GDM1 (cell line): ENCODE measurements at regions not wholly inside any gene's neighbourhood (a gene's known extent, or its start where the extent isn't known, plus 50 kb on each side); places are given as distances from the start of the nearest gene placed in this dataset.

Experiments
- DNase-seq: peaks from one replicate; lab custom pipeline; 2025; lab: John Stamatoyannopoulos, UW

DNA sequence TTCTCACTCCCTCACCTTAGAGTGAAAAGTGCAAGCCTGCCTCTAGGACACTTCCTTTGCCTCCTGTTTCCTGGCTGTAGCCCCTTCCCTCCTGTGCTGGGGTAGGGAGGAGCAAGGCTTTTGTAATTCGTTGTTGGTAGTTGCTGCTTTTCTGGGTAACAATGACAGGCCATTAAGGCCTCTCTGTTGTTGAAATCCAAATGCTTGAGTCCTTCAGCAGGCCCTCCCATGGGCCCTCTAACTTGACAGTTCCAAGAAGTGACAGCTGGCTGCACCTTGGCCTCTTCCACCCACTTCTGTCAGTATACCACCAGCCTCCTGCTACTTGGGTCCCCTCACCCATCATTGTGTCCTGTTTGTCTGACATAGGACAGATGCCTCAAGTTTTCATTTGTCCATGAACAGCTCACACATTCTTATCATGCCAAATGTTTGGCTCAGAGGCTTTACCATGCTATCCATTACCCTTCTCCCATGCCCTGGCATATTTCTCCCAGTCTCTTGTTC is 103.7 kb upstream of the PDE3A start:
- DNase-seq: no peak

DNA sequence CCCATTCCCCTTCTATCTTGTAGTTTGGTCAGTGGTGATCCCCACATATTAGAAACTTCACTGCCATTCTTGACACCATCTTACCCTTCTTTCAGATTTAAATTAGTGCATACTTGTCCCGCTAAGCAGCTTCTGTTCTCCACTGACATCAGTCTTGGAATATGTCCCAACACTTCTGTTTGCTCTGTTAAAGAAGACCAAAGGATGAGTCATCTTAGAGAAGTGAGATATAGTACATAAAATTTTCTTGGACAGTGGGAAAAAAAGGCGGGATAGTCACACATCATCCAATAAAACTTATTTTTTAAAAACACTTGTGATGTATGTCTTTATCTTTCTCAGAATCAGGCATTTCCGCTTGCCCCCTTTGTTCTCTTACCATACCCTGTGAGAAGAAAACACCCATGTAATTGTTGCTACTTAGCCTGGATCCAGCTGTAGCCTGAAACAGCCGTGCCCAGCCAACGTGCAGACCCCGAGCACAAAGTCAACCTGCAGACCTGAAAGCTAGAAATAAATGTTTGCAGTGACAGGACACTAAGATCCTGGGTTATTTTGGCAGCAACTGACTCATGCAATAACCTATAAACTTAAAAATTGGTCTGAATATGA is 100.1 kb upstream of the PDE3A start:
- no peak for DNase-seq

DNA sequence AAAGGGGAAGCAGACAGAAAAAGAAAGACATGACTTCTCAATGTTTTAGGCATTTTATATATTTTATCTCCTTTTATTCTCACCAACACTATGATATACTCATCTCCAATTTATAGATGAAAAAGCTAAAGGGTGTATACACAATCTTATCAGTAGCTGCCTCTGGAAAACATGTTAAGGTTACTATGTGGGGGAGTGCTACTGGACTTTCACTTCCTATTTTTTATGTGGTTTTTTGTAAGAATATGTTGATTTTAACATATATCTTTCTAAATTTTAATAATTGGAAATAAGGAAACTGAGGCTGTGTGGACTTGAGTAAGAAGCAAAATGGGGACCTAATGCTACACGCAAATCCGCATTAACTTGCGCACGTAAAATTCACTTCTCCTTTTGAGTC is 99.6 kb upstream of the PDE3A start:
- no peak for DNase-seq

DNA sequence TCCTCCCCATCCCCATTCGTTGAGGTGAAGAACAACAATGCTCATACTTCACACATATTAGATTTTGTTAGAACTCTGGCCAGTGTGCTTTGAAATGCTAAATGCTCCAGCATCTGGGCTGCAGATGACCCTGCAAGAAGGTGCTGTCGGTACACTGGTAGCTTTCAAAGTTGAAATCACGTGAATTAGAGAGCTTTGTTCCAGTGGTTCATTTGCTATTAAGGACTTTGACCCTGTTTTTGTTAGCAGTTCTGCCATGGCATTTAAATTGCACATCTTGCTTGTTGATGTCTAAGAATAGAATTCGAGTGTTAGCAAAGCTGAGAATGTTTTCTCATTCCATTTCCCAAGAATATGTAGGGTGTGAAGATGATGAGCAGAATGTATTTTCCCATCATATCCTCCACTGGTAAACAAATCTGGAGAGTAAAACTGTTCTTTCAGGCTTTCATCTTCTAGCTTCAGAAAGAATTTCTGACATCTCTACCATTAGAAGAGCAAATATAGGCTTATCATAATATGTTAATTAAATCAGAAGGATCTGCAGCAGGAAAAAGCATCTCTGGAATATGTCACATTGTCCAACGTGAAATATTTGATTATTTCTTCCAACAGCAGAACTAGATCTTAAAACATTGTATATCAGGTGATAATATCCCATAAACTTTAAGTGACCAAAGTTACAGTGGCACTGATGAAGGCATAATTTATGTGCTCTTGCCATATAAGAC is 98.8 kb upstream of the PDE3A start:
- DNase-seq: no peak

DNA sequence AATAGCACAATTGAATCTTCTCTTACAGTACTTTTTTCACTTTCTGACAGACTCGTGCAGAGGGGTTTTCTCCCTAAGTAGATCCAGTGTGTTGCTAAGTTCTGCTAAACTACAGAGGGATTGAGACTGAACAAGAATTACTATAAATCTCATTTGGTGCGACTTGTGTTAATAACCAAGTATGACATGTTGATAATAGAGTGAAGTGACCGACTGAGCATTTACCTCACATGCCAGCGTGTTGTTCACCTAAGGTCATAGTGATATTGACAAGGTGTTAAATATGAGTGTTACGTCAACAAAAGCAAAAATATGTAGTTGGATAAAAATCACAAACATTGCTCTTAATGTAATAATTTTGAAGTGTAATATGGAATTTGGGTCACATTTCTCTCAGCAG is 97.8 kb upstream of the PDE3A start:
- DNase-seq: no peak

DNA sequence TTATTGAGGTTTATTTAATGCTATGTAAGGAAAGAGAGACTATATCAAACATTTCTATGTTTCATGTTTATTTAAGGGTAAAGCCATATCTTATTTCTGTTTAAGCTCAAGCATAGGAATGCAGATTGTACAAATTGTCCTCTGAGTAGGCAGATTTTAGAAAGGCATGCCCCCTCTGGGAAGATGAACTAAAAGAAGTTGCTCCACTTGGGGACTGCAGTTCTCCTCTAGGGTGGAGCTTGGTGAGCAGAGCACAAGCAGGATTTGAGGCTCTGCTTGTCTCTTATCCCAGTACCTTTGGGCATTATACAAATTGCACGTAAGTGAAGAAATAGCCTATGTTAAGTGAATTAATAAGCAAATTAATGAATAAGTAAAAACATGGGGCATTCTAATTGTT is 96.2 kb upstream of the PDE3A start:
- DNase-seq: no peak

DNA sequence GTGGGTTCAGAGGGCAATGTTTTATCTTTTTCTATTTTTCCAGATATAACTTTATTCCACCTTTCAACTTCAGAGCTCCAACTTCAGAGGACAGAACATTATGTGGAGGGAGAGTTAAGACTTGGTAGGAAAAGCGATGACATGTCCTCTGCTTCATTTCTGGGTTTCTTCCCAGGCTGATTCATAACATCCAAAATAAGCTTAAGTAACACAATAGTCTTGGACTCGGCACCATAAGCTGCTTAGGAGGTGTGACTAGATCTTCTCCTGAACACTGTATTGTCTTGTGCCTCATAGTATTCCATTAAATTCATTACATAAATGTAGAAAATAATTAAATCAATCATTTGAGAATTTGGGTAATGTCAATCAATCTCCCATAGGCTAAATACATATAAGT is 95.5 kb upstream of the PDE3A start:
- DNase-seq: no peak

DNA sequence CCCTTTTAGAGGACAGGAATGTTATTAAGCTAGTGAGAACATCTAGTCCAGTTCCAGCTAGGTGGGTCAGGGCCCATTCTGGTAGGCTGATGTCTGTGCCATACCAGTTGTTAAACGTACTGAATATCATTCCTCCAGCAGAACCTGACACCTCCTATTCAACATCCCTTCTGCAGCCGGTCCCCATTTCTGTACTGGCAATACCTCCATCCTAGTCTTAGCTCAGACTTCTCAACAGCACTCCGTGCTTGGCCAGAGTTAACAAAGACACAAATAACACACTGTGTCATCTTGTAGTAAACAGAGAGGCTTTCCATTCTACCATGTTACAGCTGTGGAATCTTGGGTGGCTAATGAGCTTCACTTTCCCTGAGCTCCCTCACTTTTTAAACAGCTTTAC is 94.3 kb upstream of the PDE3A start:
- DNase-seq: no peak

DNA sequence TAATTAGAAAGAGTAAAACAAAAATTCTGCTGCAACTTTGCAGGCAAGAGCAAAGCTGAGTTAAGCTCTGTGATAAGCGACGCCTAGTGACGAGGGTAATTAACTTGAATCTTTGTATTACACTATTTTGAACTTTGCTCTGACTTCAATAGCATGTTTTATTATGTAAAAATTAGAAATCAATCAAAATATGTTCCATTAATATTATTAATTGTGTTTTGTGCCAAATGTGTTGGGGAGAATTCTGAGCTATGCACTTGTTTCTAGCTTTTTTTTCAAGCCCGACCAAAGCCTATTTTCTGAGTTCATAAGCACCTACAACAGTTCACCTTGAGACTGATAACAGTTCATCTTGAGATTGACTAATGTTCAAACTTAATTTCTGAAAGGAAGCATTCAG is 90.1 kb upstream of the PDE3A start:
- no peak for DNase-seq

DNA sequence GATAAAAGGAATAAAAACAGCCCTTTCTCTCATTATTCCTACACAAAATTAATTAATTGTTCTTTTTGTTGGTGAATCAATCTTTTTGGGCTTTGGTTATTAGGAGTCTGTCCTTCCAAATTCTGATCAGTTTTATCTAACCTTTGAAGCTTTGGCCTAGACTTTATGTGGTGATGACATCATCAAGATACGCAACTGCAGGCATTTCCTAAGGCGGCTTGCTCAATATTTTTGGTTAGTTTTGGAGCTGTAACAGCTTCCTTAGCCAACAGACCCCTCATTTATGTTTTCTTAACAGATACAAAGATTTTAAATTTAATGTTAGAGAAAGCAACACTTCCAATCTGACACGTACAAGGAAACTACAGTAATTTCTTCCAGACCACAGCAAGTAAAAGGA is 87.8 kb upstream of the PDE3A start:
- DNase-seq: no peak

DNA sequence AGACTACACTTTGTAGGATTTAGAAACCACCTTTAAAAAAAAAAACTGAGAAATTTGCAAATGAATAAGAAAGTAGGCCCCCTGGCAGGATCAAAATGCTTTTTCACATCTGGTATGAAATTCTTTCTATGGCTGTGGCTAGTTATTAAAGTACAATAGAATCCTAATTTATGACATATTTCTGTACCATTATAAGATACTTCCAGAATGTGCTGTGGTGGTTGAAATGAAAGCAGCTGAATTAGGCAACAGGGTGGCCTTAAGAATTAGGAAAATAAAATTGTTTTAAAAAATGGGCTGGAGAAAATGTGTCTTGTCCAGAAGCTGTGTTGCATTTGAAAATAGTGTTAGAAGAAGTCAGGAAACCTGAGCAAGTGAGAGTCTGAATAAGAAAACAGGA is 85.9 kb upstream of the PDE3A start:
- no peak for DNase-seq

DNA sequence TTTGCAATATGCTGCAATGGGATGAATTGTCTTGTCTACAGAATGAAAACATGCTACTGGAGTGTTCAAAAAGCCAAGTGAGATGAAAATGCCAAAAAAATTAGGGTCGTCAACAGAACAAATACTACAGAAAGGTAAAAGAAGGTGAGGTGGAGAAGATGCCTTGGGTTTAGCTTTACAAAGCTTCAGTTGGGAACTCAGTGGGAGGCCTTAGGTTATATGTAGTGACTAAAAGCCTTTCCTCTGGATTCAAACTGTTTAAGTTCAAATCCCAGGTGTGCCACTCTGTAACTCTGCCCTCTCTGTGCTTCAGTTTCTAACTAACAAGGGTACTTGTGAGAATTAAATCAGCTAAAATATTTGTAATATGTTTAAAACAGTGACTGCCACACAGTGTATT is 84.9 kb upstream of the PDE3A start:
- DNase-seq: no peak

DNA sequence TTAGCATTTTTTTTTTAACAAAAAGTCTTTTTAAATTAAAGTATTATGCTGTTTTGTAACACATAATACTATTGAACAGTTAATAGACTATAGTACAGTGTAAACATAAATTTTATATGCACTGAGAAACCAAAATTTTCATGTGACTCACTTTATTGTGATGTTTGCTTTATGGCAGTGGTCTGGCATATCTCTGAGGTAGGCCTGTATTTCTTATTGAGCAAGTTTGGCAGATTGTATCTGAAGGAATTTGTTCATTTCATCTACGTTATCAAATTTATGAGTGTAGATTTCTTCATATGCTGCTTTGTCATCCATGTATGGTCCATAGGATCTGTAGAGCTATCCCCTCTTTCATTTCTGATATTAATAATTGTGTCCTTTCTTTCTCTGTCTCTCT is 78.8 kb upstream of the PDE3A start:
- no peak for DNase-seq

DNA sequence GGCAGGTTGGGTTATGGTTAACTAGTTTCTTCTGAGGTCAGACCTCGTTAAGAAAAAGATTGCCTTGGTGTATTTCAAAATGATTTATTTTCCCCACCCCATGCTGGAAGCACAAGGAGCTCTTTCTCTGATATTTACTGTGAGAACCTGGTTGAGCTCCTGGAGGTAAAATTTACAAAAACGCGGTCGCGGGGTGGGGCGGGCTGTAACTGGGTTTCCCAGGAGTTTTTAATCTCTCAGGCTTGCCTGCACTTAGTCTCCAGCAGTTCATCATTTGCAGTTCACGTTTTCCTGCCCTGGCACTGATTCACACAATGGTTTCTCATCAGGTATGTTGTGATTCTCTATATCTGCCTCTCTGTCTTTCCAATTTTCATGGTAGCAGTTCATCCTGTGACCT is 67.9 kb upstream of the PDE3A start:
- DNase-seq: no peak

DNA sequence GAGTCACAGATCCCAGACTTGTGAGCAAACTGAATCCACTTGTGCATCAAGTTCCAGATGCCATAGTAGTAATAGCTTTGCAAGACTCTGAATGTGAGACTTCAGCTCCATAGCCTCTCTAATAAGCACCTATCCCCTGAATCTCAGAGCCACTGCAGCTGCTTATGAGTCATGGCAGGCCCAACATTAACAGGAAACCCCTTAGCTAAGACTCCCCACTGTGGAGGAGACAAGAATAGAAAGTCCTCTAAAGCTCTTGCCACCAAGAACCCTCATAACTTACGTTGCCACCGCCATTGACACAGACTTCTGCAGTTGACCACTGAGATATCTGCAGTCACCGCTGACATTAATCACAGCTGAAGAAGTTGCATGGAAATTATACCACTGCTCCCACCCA is 62.9 kb upstream of the PDE3A start:
- DNase-seq: no peak

DNA sequence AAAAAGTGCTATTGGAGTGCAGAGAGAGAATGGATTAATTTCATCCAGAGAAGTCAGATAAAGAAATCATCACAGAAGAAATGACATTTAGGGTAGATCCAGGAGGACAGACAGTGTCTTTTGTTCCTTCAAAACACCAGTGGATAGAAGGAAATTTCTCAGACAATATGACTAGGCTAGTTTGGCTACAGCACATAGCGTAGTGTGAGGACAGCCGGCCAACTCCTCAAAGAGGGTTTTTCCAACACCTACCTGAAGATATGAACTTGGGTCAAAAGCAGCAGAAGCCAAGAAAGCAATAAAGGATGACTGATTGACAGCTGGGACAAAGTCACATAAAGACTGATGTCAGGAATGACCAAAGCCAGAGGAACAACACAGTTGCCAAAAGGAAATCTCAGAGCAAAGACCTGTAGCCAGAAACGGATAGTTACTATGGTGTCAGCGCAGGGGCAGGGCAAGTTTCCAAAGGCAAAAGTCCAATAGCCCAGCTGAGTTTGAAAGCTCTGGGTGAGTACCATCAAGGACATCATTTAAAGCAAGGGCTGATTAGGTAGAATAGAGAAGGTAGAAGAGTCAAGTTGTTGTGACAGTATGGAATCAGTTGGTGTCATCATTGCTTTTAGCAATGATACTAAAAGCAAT is 58.7 kb upstream of the PDE3A start:
- DNase-seq: no peak

DNA sequence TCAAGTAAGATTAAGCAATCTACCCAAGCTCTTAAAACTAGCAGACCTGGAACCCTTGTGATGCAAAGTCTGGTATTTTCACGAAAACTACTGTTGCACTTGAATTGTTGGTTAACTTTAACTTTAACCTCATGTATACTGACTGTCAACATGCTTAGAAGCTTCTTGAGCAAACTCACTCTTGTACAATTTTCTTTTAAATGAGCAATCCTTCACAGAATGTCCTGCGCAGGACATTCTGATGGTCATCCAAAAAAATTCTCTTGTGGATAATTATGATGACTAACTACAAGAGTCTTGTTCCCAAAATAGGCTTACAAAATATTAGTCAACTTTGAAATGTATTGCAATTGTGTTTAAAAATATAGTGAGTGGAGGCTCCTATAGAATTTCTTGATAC is 54.0 kb upstream of the PDE3A start:
- DNase-seq: no peak

DNA sequence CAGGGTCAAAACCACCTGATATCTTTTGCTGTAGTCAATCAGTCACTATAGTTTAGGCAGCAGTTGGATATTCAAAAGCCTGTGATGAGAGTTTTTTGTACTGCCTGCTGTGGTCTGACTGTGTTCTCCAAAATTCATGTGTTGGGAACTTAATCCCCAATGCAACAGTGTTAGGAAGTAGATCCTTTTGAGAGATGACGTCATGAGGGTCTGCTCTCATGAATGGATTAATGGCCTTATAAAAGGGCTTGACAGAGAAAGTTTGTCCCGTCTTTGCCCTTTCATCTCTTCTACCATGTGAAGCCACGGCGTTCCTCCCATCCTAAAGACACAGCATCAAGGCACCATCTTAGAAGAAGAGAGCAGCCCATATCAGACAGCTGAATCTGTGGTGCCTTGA is 50.8 kb upstream of the PDE3A start:
- no peak for DNase-seq
